ENCODE measurements at regions not wholly inside any gene's neighbourhood (a gene's known extent, or its start where the extent isn't known, plus 50 kb on each side); places are given as distances from the start of the nearest gene placed in this dataset.

- TF ChIP-seq POLR2A (IDR thresholded peaks at IDR 0.05) (no peak), CTCF (IDR thresholded peaks at IDR 0.05) (no peak), POLR2AphosphoS5 (IDR thresholded peaks at IDR 0.05; ENCODE audit: insufficient read depth in 1 of 2, low read depth in 1 of 2) (no peak)
Observed at GRCh38 chr3:40613306-40613705, 88.5 kb downstream of the ZNF621 start.
